Right ventricle myocardium superior (tissue), 1 donor: ENCODE measurements at regions not wholly inside any gene's neighbourhood (a gene's known extent, or its start where the extent isn't known, plus 50 kb on each side); places are given as distances from the start of the nearest gene placed in this dataset.
A peak's percentile ranks its signal among the peaks of the same experiment; 100 is the strongest.

ENCODE experiments used
- ATAC-seq: fragments of 200-7000 bp; cut with Tn5 transposase; one replicate; pipeline ENCODE4 v1.9.1; 2020; ENCODE audit warnings: mild to moderate bottlenecking; ENCODE audit not compliant: poor library complexity
- DNase-seq: peaks from one replicate; pipeline ENCODE4 v3.0.0-alpha.2; 2020
- intact Hi-C: fragments of 100-400 bp; cut with DNase I; formaldehyde crosslinking; loops from one replicate; pipeline ENCODE4 v1.11.2; 2022
- donor health status: DM: no; HTN: yes; CAD: no; lungs with severe emphysema.

GRCh38 chr7:13037216-13037615 is 349.8 kb downstream of the ARL4A start:
- intact Hi-C loops, result no loop called here
- ATAC-seq, result no peak
- DNase-seq, result no peak

- intact Hi-C loops, result no loop called here
- peak; percentile 48 for ATAC-seq
Observed at GRCh38 chr7:13041368-13041988, 354.0 kb downstream of the ARL4A start.

GRCh38 chr7:13042605-13043236 is 355.3 kb downstream of the ARL4A start:
- ATAC-seq (no peak), DNase-seq (no peak)
- intact Hi-C loops, result no loop called here

More at GRCh38 chr7:13041368-13041988, 354.0 kb downstream of the ARL4A start:
- DNase-seq, result no peak

GRCh38 chr7:13044309-13044708 is 356.9 kb downstream of the ARL4A start:
- DNase-seq (no peak), ATAC-seq (no peak)

GRCh38 chr7:13047061-13047460 is 359.6 kb downstream of the ARL4A start:
- ATAC-seq (no peak), DNase-seq (no peak)
- intact Hi-C loops, result no loop called here

More at GRCh38 chr7:13044309-13044708, 356.9 kb downstream of the ARL4A start:
- intact Hi-C loops, result no loop called here

- ATAC-seq (no peak), DNase-seq (no peak)
- intact Hi-C loops, result no loop called here
Observed at GRCh38 chr7:13049946-13050345, 362.5 kb downstream of the ARL4A start.

GRCh38 chr7:13050703-13051102 is 363.3 kb downstream of the ARL4A start:
- no peak for DNase-seq
- ATAC-seq, result no peak
- intact Hi-C loops, result no loop called here

DNA sequence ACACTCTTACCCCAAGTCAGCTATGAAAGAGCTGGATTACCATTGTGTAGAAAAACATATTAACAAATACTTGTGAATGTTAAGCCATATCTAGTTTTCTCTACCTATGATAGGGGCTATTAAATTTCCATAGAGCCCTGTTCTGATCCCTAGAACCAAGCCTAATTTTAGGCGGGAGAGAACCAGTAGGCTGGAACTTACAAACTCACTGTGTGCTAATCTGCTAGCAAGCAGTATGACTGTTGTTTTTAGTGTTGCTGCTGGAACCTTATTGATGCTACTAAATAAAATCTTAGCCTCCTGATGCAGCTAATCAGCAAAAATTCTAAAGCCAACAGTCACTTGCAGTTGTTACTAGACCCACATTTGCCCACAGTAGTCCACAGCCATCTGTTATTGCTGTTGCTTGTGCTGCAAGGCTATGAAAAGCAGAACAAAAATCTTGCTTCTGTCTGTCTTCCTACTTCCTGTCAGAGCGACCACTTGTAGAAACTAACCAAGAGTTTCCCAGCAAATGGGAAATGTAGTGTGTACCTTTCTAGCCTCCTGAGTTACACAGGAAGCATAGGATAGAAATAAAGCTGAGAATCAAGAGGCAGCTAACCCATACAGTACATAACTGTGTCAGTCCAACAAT is 368.4 kb downstream of the ARL4A start:
- no peak for DNase-seq

GRCh38 chr7:13057462-13058200 is 370.2 kb downstream of the ARL4A start:
- no peak for ATAC-seq
- intact Hi-C loops, result no loop called here
- DNase-seq, result no peak

More for the DNA sequence above, 368.4 kb downstream of the ARL4A start:
- intact Hi-C loops, result no loop called here
- no peak for ATAC-seq

DNA sequence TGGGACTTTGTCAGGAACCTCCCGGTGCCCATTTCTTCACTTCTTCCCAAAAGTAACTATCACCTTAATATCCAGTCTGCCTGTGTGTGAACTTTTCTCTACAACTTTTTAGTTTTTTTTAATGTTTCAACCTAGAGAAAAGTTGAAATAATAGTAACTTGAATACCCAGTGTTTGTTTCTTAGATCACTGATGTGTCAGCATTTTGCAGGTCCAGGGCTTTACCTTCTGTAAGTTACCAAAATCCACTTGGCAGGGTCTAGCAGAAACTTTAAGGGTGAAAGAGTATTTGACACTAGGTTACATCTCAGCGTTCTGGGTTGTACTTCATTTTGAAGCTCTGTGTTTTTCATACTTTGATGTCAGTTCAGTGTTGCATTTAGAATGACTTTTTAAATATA is 372.7 kb downstream of the ARL4A start:
- ATAC-seq (no peak), DNase-seq (no peak)
- intact Hi-C loops, result loop anchor here (10.0 kb wide), 1 partner anchor 55 kb away; no protein-coding TSS in a partner anchor

DNA sequence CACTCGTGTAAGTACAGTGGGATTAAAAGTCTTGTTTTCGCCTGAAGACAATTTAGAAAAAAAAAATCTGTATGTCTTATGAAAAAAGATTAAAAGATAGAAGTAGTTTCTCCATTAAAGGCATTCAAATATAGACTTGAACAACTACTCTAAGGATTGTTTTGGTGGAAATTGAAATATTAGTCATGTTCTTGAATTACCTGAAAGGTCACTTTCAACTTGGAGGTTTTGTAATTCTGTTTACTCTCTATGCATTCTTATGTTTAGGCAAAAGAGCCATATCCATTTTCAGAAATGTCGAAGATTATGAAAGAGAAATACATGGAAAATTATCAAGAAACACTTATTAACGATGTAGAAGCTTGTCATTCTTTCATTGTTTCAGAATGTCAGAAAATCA is 373.7 kb downstream of the ARL4A start:
- intact Hi-C loops, result loop anchor here (10.0 kb wide), 1 partner anchor 54 kb away; no protein-coding TSS in a partner anchor
- DNase-seq (no peak), ATAC-seq (no peak)

DNA sequence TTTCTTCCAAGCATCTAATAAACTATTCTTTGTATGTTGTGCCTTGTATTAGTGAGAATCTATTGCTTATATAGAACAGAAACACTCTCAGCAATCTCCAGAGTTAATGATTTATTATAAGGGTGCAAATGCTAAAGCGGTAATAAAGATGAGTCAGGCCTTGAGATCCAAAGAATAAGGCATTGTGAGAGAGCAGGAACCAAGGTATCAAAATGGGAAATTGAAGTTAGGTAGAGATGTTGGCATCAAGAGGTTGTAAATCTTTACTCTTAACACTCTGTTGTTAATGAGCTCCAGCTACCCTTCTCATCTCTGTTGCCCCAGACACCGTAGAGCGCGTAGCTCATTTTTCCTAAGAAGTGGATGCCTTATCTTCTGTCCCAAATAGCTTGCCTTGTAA is 375.2 kb downstream of the ARL4A start:
- DNase-seq, result no peak
- intact Hi-C loops, result loop anchor here (10.0 kb wide), 1 partner anchor 52 kb away; no protein-coding TSS in a partner anchor
- ATAC-seq, result no peak

DNA sequence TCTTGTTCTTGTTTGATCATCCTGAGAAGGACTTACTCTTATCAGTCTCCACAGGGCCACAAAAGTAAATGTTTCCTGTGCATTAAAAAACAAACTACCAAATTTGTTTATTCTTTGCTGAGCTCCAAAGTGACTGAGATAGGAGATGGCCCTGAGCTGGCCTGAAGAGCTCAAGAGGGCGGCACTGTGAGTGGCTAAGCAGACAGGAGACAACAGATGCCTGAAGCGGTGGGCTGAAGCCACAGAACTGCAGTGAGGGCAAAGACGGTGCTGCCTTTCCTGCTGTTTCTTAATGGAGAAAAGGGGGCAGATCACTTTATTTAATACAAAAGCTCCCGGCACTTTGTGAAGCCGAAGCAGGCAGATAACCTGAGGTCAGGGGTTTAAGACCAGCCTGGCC is 379.6 kb downstream of the ARL4A start:
- intact Hi-C loops, result loop anchor here (10.0 kb wide), 1 partner anchor 48 kb away; no protein-coding TSS in a partner anchor
- ATAC-seq, result no peak

GRCh38 chr7:13068032-13068431 is 380.6 kb downstream of the ARL4A start:
- DNase-seq, result no peak
- intact Hi-C loops, result loop anchor here (10.0 kb wide), 1 partner anchor 47 kb away; no protein-coding TSS in a partner anchor
- ATAC-seq, result no peak

More for the DNA sequence above, 379.6 kb downstream of the ARL4A start:
- no peak for DNase-seq

GRCh38 chr7:13069841-13070240 is 382.4 kb downstream of the ARL4A start:
- ATAC-seq, result no peak
- no peak for DNase-seq
- intact Hi-C loops, result loop anchor here (10.0 kb wide), 1 partner anchor 45 kb away; no protein-coding TSS in a partner anchor

- intact Hi-C loops, result no loop called here
- ATAC-seq (no peak), DNase-seq (no peak)
Observed at GRCh38 chr7:13072014-13072413, 384.6 kb downstream of the ARL4A start.

DNA sequence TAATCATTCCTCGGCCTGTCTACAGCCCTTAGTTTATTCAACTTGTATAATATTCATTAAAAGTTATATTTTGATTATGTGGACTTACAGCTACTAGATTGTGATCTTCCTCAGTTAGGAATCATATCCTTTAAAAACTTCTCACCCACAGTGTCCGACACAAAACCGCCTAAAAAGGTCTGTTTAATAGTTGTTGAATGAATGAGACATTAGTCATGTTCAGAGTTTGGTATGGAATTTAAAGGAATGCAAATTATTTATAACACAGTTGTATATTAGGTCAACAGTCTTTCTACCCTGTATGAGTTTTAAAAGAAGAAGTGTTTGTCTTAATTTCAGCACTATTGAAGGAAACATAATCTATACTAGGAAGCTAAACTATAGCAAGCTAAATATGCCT is 390.0 kb downstream of the ARL4A start:
- DNase-seq (no peak), ATAC-seq (no peak)
- intact Hi-C loops, result no loop called here

DNA sequence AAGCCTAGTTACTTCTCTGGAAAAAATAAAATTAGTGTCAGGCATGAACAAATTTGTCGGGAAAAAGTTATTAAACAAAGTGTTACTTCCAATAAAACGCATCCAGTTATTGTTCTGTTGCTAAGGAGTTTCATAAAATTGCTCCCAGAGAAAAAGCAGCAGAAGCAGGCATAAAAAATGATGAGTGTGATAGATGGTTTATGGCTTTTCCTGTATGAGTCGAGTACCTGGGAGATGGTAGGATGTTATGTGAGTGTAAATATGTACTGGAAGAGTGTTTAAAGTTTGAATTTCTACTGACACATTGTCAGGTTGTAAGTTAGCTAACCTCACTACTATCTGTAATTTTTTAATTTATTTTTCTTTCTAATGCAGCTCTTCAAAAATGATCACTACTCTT is 390.7 kb downstream of the ARL4A start:
- DNase-seq (no peak), ATAC-seq (no peak)
- intact Hi-C loops, result no loop called here

- DNase-seq (no peak), ATAC-seq (no peak)
- intact Hi-C loops, result no loop called here
Observed at GRCh38 chr7:13090959-13091358, 403.5 kb downstream of the ARL4A start.
